ENCODE measurements at regions not wholly inside any gene's neighbourhood (a gene's known extent, or its start where the extent isn't known, plus 50 kb on each side); places are given as distances from the start of the nearest gene placed in this dataset.

DNA sequence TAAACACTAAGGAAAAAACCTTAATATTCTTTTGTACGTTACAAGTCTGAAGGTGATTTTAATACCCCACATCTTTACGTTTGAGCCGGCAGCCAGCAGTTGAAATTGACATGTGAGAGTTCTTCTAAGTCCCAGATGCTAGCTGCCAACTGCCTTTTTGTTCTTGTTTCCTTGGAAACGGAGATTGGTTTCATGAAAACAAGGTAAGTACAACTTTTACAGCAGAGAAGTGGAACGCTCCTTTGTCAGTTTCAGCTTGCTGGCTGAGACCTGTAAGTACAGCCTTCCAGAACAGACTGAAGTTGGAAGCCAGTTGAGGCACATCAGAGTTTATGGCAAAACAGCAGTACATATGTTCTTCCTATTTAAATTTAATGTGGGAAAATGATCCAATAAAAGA lies 1018.4 kb upstream of the ARRDC3 start (continued):
- TF ChIP-seq ZZZ3 (IDR thresholded peaks at IDR 0.05; ENCODE audit: control insufficient read depth, insufficient read length, low read depth) (no peak), PML (IDR thresholded peaks at IDR 0.05; ENCODE audit: low read length) (no peak), IKZF2 (IDR thresholded peaks at IDR 0.05) (no peak), WRNIP1 (IDR thresholded peaks at IDR 0.05; ENCODE audit: borderline replicate concordance, low read depth, low read length) (no peak), CEBPZ (IDR thresholded peaks at IDR 0.05; ENCODE audit: low read depth, low read length) (no peak), CHD4 (IDR thresholded peaks at IDR 0.05) (no peak), ZNF274 (IDR thresholded peaks at IDR 0.05; ENCODE audit: insufficient read depth, insufficient read length) (no peak), ZNF384 (IDR thresholded peaks at IDR 0.05; ENCODE audit: borderline replicate concordance, low read depth, low read length) (no peak), CBX3 (IDR thresholded peaks at IDR 0.05; ENCODE audit: borderline replicate concordance, low read depth) (no peak), NKRF (conservative IDR thresholded peaks at IDR 0.05) (no peak), CTCF (IDR thresholded peaks at IDR 0.05 in 2 of 3, conservative IDR thresholded peaks at IDR 0.05 in 1 of 3; ENCODE audit: control insufficient read depth in 2 of 3, extremely low read depth in 1 of 3, insufficient read depth in 1 of 3, low read depth in 3 of 3, low read length in 3 of 3) (no peak)
- TF ChIP-seq, protein P1, sequence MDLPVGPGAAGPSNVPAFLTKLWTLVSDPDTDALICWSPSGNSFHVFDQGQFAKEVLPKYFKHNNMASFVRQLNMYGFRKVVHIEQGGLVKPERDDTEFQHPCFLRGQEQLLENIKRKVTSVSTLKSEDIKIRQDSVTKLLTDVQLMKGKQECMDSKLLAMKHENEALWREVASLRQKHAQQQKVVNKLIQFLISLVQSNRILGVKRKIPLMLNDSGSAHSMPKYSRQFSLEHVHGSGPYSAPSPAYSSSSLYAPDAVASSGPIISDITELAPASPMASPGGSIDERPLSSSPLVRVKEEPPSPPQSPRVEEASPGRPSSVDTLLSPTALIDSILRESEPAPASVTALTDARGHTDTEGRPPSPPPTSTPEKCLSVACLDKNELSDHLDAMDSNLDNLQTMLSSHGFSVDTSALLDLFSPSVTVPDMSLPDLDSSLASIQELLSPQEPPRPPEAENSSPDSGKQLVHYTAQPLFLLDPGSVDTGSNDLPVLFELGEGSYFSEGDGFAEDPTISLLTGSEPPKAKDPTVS (IDR thresholded peaks at IDR 0.05; ENCODE audit: low read depth, low read length), result no peak
- TF ChIP-seq, protein P2, sequence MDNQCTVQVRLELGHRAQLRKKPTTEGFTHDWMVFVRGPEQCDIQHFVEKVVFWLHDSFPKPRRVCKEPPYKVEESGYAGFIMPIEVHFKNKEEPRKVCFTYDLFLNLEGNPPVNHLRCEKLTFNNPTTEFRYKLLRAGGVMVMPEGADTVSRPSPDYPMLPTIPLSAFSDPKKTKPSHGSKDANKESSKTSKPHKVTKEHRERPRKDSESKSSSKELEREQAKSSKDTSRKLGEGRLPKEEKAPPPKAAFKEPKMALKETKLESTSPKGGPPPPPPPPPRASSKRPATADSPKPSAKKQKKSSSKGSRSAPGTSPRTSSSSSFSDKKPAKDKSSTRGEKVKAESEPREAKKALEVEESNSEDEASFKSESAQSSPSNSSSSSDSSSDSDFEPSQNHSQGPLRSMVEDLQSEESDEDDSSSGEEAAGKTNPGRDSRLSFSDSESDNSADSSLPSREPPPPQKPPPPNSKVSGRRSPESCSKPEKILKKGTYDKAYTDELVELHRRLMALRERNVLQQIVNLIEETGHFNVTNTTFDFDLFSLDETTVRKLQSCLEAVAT (IDR thresholded peaks at IDR 0.05), result no peak
- TF ChIP-seq, protein P3, sequence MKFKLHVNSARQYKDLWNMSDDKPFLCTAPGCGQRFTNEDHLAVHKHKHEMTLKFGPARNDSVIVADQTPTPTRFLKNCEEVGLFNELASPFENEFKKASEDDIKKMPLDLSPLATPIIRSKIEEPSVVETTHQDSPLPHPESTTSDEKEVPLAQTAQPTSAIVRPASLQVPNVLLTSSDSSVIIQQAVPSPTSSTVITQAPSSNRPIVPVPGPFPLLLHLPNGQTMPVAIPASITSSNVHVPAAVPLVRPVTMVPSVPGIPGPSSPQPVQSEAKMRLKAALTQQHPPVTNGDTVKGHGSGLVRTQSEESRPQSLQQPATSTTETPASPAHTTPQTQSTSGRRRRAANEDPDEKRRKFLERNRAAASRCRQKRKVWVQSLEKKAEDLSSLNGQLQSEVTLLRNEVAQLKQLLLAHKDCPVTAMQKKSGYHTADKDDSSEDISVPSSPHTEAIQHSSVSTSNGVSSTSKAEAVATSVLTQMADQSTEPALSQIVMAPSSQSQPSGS (IDR thresholded peaks at IDR 0.05; ENCODE audit: low read length), result no peak
- TF ChIP-seq, protein P4, sequence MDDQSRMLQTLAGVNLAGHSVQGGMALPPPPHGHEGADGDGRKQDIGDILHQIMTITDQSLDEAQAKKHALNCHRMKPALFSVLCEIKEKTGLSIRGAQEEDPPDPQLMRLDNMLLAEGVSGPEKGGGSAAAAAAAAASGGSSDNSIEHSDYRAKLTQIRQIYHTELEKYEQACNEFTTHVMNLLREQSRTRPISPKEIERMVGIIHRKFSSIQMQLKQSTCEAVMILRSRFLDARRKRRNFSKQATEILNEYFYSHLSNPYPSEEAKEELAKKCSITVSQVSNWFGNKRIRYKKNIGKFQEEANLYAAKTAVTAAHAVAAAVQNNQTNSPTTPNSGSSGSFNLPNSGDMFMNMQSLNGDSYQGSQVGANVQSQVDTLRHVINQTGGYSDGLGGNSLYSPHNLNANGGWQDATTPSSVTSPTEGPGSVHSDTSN (IDR thresholded peaks at IDR 0.05; ENCODE audit: insufficient replicate concordance, low read depth, low read length), result no peak

All from GM12878 (cell line).